HCEC 1CT (cell line): ENCODE measurements at regions not wholly inside any gene's neighbourhood (a gene's known extent, or its start where the extent isn't known, plus 50 kb on each side); places are given as distances from the start of the nearest gene placed in this dataset.

ENCODE experiments used
- DNase-seq: peaks from one replicate; pipeline ENCODE4 v3.0.0-alpha.2; 2017

GRCh38 chr7:46654546-46655443 lies 733.7 kb upstream of the IGFBP3 start:
- DNase-seq = peak; percentile 11

GRCh38 chr7:46653848-46654247 lies 732.8 kb upstream of the IGFBP3 start:
- DNase-seq = no peak

GRCh38 chr7:46652317-46652716 lies 731.2 kb upstream of the IGFBP3 start:
- DNase-seq = no peak

GRCh38 chr7:46651561-46652088 lies 730.6 kb upstream of the IGFBP3 start:
- no peak for DNase-seq

GRCh38 chr7:46651070-46651469 lies 730.0 kb upstream of the IGFBP3 start:
- no peak for DNase-seq

- DNase-seq = no peak
Measured at GRCh38 chr7:46649876-46650275, 728.8 kb upstream of the IGFBP3 start.

- no peak for DNase-seq
Measured at GRCh38 chr7:46637793-46638735, 717.0 kb upstream of the IGFBP3 start.

- no peak for DNase-seq
Measured at GRCh38 chr7:46636022-46636421, 715.0 kb upstream of the IGFBP3 start.

GRCh38 chr7:46633630-46634240 lies 712.7 kb upstream of the IGFBP3 start:
- DNase-seq = no peak

- DNase-seq = no peak
Measured at GRCh38 chr7:46633200-46633599, 712.1 kb upstream of the IGFBP3 start.

- DNase-seq = peak; percentile 33
Measured at GRCh38 chr7:46630031-46630430, 709.0 kb upstream of the IGFBP3 start.

GRCh38 chr7:46628389-46628788 lies 707.3 kb upstream of the IGFBP3 start:
- no peak for DNase-seq

GRCh38 chr7:46626691-46627310 lies 705.7 kb upstream of the IGFBP3 start:
- DNase-seq = no peak

GRCh38 chr7:46626261-46626660 lies 705.2 kb upstream of the IGFBP3 start:
- no peak for DNase-seq

GRCh38 chr7:46625032-46625431 lies 704.0 kb upstream of the IGFBP3 start:
- DNase-seq = no peak

GRCh38 chr7:46622251-46622650 lies 701.2 kb upstream of the IGFBP3 start:
- DNase-seq = no peak

- no peak for DNase-seq
Measured at GRCh38 chr7:46619723-46620310, 698.7 kb upstream of the IGFBP3 start.

- DNase-seq = no peak
Measured at GRCh38 chr7:46616636-46617035, 695.6 kb upstream of the IGFBP3 start.

- DNase-seq = no peak
Measured at GRCh38 chr7:46613551-46613950, 692.5 kb upstream of the IGFBP3 start.

GRCh38 chr7:46613116-46613515 lies 692.0 kb upstream of the IGFBP3 start:
- DNase-seq = no peak

GRCh38 chr7:46611508-46611907 lies 690.4 kb upstream of the IGFBP3 start:
- no peak for DNase-seq

- no peak for DNase-seq
Measured at GRCh38 chr7:46610746-46611145, 689.7 kb upstream of the IGFBP3 start.
